ENCODE measurements at regions not wholly inside any gene's neighbourhood (a gene's known extent, or its start where the extent isn't known, plus 50 kb on each side); places are given as distances from the start of the nearest gene placed in this dataset.

DNA sequence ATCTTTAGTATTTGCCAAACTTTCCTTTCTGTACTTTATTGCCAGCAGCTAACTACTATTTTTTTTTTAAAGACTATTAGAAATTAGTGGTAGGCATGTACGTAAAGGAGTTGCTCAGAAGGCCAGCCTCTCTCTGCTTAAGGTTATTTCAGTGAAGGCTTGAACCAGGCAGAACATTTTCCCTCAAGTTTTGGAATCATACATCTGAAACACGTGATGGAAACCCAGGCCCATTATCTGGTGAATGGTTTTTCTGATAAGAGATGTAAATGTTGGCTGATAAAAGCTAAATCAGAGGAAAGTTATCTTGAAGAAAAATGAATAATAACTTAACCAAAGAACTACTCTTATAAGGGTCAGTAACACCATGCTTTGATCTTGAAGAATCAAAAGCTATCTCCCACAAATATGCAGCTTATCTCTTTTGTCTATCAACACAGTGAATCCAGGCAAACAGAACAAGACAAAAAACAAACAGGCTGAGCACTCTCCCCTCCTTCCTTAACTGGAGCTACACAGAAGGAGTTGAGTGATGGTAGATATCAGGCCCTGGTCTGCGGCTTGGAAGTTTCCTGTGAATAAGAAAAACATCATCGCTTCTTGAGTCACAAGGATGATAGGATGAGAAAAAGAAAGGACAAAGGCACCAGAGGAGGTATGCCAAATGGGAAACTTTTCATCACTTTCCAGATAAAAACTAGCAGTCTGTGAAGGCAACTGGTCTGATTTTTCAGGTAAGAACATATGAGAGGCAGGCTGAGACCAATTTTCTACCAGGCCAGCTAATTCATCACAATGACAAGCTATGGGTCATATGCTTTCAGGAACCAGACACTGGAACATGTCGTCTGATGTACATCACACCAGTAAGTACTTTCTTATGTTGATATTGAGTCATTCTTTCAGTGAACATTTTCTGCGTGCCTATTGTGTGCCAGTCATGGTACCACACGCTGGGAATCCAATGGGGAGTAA lies 88.4 kb upstream of the STK17B start (continued):
- TF ChIP-seq AFF1 (IDR thresholded peaks at IDR 0.05; ENCODE audit: low read depth in 1 of 2, partially characterized antibody in 2 of 2) (peak in 1 of 2 experiments; percentile 48), ATF7 (IDR thresholded peaks at IDR 0.05) (peak; percentile 89), HDAC1 (IDR thresholded peaks at IDR 0.05) (peak in 1 of 2 experiments; percentile 66; a peak in 2 of 4 replicates), KLF16 (IDR thresholded peaks at IDR 0.05) (peak; percentile 44; the same call in 1 of the 2 replicates), ATF1 (CRISPR knock-in tag; IDR thresholded peaks at IDR 0.05) (no peak), ATF1 (tag; IDR thresholded peaks at IDR 0.05) (peak; percentile 77), ARID1B (IDR thresholded peaks at IDR 0.05) (peak; percentile 84), DPF2 (IDR thresholded peaks at IDR 0.05) (peak; percentile 80), ZNF175 (CRISPR knock-in tag; IDR thresholded peaks at IDR 0.05; ENCODE audit: low read depth) (0 out of 2 replicates have a peak, but pooled peaks have one; percentile 20), SREBF2 (CRISPR knock-in tag; IDR thresholded peaks at IDR 0.05) (no peak), SNRNP70 (optimal IDR thresholded peaks at IDR 0.05; ENCODE audit: low read depth, low read length) (no peak), ZNF12 (CRISPR knock-in tag; IDR thresholded peaks at IDR 0.05) (peak; percentile 61; the same call in 1 of the 2 replicates), RHOXF2B (CRISPR knock-in tag; conservative IDR thresholded peaks at IDR 0.05) (no peak), TEAD4 (IDR thresholded peaks at IDR 0.05; ENCODE audit: low read length) (peak; percentile 74), TEAD4 (CRISPR knock-in tag; IDR thresholded peaks at IDR 0.05; ENCODE audit: borderline replicate concordance) (no peak), NCOA1 (IDR thresholded peaks at IDR 0.05; ENCODE audit: low read depth) (peak; percentile 51), MTA3 (IDR thresholded peaks at IDR 0.05; ENCODE audit: borderline replicate concordance) (0 out of 2 replicates have a peak, but pooled peaks have one; percentile 39), JUND (IDR thresholded peaks at IDR 0.05; ENCODE audit: borderline replicate concordance, low read depth, low read length) (peak; percentile 74; the same call in 1 of the 2 replicates), JUND (tag; IDR thresholded peaks at IDR 0.05; ENCODE audit: borderline replicate concordance, low read depth, low read length) (peak; percentile 62; the same call in 2 of the 3 replicates), TSHZ1 (CRISPR knock-in tag; IDR thresholded peaks at IDR 0.05) (no peak)
